ENCODE measurements at regions not wholly inside any gene's neighbourhood (a gene's known extent, or its start where the extent isn't known, plus 50 kb on each side); places are given as distances from the start of the nearest gene placed in this dataset.
"Not testable (repeated sequence)": the region's sequence is repeated elsewhere in the genome, so short reads cannot be mapped to it uniquely, and the experiment has no call there.

DNA sequence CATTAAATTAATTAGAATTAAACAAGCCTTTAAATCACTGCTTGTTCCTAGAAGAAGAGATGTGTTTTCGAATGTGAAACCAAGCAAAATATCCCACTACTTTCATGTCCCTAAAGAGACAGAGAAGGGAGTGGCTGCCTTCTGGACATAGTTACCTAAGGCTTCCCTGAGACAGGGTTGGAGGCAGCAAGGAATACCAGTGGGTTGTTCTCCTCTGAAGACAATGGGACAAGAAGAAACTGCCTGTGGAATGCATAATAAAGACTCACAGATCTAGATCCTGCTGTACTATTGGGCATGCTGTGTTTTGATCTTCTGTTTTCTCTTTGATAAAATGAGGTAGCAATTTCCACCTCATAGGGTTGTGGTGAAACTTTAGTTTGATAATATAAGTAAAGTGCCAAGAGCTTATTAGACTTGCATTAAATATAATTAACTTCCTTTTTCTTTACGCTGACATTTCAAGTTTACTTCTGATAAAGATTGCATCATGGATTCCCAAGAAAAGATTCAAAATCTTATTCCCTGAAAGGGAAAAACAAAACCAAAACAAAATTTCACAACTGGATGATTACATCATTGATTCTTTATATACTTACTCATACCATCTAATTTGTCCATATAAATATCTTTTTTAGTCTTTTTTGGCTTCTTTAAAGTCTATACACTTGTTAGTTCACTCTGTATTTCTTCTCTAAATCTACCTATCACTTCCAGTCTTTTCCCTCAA is 621.3 kb downstream of the ETS1 start:
- TF ChIP-seq, protein P1, sequence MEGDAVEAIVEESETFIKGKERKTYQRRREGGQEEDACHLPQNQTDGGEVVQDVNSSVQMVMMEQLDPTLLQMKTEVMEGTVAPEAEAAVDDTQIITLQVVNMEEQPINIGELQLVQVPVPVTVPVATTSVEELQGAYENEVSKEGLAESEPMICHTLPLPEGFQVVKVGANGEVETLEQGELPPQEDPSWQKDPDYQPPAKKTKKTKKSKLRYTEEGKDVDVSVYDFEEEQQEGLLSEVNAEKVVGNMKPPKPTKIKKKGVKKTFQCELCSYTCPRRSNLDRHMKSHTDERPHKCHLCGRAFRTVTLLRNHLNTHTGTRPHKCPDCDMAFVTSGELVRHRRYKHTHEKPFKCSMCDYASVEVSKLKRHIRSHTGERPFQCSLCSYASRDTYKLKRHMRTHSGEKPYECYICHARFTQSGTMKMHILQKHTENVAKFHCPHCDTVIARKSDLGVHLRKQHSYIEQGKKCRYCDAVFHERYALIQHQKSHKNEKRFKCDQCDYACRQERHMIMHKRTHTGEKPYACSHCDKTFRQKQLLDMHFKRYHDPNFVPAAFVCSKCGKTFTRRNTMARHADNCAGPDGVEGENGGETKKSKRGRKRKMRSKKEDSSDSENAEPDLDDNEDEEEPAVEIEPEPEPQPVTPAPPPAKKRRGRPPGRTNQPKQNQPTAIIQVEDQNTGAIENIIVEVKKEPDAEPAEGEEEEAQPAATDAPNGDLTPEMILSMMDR (IDR thresholded peaks at IDR 0.05) = no peak
- no peak for ATAC-seq (ENCODE audit: insufficient number of reproducible peaks, low FRiP score, low read depth)
- no peaks in the 10 kb centered on the region for H3K4me1 ChIP-seq (ENCODE audit: control insufficient read depth in 1 of 2, low read depth in 2 of 2)
- no peaks in the 10 kb centered on the region for H3K36me3 ChIP-seq
- H3K4me3 ChIP-seq = no peak overlapping the region
- no peaks in the 10 kb centered on the region for H3K27me3 ChIP-seq (replicated peaks; ENCODE audit: insufficient read depth)
- no peaks in the 10 kb centered on the region for H3K9me3 ChIP-seq
- DNase-seq (ENCODE audit: low spot score) = no peak
- H3K27ac ChIP-seq = no peak overlapping the region

DNA sequence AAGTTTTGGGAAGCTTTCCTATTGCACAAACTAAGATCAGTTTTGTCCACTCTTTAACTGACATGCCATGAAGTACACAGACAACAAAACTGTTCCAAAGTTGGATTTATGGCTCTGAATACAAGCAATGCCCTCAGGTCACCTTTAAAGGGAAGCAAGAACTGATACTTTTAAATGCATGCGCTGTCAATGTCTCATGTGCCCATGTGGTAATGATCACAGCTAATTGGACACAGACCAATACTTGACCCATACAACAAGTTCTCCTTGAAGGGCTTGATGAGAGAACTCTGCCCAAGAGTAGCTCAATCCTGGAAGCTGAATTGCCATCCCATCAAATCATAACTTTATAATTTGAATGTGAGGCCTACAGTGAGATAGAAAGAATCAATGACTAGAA is 624.9 kb downstream of the ETS1 start:
- Histone ChIP-seq H3K27me3 (replicated peaks; ENCODE audit: insufficient read depth) (no peaks in the 10 kb centered on the region), H3K4me1 (ENCODE audit: control insufficient read depth in 1 of 2, low read depth in 2 of 2) (no peaks in the 10 kb centered on the region), H3K9me3 (no peaks in the 10 kb centered on the region), H3K4me3 (no peak overlapping the region), H3K36me3 (no peaks in the 10 kb centered on the region), H3K27ac (no peak overlapping the region)
- TF ChIP-seq, protein P1 (IDR thresholded peaks at IDR 0.05) = no peak
- no peak for DNase-seq (ENCODE audit: low spot score)
- no peak for ATAC-seq (ENCODE audit: insufficient number of reproducible peaks, low FRiP score, low read depth)

DNA sequence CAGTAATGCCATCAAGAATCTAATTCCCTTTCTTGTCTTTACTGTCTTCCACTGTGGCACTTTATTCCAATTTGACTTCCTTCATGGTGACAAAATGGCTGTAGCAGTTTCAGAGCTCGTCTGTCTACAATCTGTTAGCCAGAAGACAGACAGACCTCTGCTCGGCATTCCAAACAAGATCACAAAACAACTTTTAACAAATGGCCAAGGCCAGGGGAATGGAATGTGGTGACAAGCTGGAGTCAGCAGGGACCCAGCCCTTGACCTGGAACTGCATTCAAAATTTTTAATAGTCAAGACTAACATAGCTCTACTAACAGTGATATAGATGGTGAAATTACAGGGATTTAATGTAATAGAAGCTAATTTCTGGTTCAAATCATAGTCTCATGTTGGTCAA is 637.2 kb downstream of the ETS1 start:
- DNase-seq (ENCODE audit: low spot score) (no peak), ATAC-seq (ENCODE audit: insufficient number of reproducible peaks, low FRiP score, low read depth) (no peak)
- no peaks in the 10 kb centered on the region for H3K36me3 ChIP-seq
- TF ChIP-seq, protein P1 (IDR thresholded peaks at IDR 0.05) = no peak
- H3K27me3 ChIP-seq (replicated peaks; ENCODE audit: insufficient read depth) = no peaks in the 10 kb centered on the region
- H3K4me3 ChIP-seq = no peak overlapping the region
- H3K4me1 ChIP-seq (ENCODE audit: control insufficient read depth in 1 of 2, low read depth in 2 of 2) = no peaks in the 10 kb centered on the region
- no peaks in the 10 kb centered on the region for H3K9me3 ChIP-seq
- H3K27ac ChIP-seq = no peak overlapping the region

DNA sequence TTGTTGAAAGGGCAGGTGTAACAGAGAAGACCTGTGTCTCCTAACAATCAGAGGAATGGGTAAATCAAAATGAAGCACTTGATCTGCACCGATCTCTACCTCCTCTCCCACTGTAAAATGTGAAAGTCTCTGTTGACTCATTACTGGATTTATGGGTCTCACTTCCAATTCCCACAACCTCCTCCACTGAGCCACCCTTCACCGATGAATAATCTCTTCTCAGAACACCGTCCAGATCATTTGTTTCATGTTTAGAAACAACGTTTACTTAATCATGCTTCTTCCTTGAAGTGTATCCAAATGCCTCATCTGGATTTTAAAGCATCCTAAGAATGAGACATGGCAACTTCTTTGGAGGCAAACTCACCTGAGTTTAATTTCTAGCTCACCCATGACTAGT is 643.6 kb downstream of the ETS1 start:
- DNase-seq (ENCODE audit: low spot score) = no peak
- H3K36me3 ChIP-seq = no peaks in the 10 kb centered on the region
- no peaks in the 10 kb centered on the region for H3K27me3 ChIP-seq (replicated peaks; ENCODE audit: insufficient read depth)
- no peaks in the 10 kb centered on the region for H3K9me3 ChIP-seq
- TF ChIP-seq, protein P1 (IDR thresholded peaks at IDR 0.05) = no peak
- no peak for ATAC-seq (ENCODE audit: insufficient number of reproducible peaks, low FRiP score, low read depth)
- no peaks in the 10 kb centered on the region for H3K4me1 ChIP-seq (ENCODE audit: control insufficient read depth in 1 of 2, low read depth in 2 of 2)
- no peak overlapping the region for H3K27ac ChIP-seq
- H3K4me3 ChIP-seq = no peak overlapping the region

DNA sequence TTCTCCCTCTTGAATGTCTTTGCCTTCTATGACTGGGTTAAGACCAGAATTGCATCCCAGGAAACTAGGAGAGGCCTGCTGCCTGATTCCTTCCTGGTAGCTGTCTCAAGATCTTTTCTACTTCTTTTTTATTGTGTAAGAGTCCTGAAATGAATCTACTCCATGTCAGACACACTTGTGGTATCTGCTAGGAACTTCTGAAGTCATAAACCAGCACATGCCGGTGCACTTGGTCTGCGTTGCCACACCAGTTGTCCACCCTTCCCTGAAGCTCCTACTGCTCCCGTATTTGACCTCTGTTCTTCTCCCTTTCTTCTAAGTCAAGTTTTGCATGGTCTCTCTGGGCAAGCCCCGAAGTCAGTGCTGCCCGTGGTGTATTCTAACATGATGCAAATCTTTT is 644.2 kb downstream of the ETS1 start:
- no peak for ATAC-seq (ENCODE audit: insufficient number of reproducible peaks, low FRiP score, low read depth)
- no peaks in the 10 kb centered on the region for H3K9me3 ChIP-seq
- DNase-seq (ENCODE audit: low spot score) = no peak
- no peak overlapping the region for H3K4me3 ChIP-seq
- no peaks in the 10 kb centered on the region for H3K36me3 ChIP-seq
- no peaks in the 10 kb centered on the region for H3K27me3 ChIP-seq (replicated peaks; ENCODE audit: insufficient read depth)
- no peak overlapping the region for H3K27ac ChIP-seq
- H3K4me1 ChIP-seq (ENCODE audit: control insufficient read depth in 1 of 2, low read depth in 2 of 2) = no peaks in the 10 kb centered on the region
- TF ChIP-seq, protein P1 (IDR thresholded peaks at IDR 0.05) = no peak

DNA sequence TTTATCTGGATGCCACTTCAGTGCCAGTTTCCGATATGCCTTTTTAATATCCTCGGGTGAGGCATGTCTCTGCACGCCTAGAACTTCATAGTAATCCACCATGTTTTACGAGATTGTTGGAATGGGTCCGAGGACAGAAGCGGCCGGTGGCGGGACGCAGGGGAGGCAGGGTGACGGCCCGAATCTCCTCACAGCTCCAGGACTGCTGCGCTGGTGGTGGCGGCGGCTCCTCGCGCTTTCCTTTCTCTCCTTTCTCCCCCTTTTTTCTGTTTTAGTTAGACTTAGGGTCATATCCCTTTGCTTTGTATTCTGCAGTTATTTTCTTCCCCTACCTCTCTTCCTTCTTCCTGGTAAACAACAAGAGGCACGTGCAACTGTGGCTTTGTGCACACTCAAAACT is 645.8 kb downstream of the ETS1 start:
- not testable (repeated sequence) for H3K36me3 ChIP-seq; H3K27me3 ChIP-seq (replicated peaks; ENCODE audit: insufficient read depth); H3K4me1 ChIP-seq (ENCODE audit: control insufficient read depth in 1 of 2, low read depth in 2 of 2); H3K9me3 ChIP-seq; H3K4me3 ChIP-seq; DNase-seq (ENCODE audit: low spot score); H3K27ac ChIP-seq; ATAC-seq (ENCODE audit: insufficient number of reproducible peaks, low FRiP score, low read depth)
